H9 (cell line): ENCODE measurements at regions not wholly inside any gene's neighbourhood (a gene's known extent, or its start where the extent isn't known, plus 50 kb on each side); places are given as distances from the start of the nearest gene placed in this dataset.

Source experiments
- DNase-seq: peaks from one replicate; pipeline ENCODE4 v3.0.0-alpha.2; 2017
- H2AFZ ChIP-seq: one replicate; pipeline ENCODE4 v1.6.1; 2013; ENCODE audit warnings: mild to moderate bottlenecking, low read length, control low read depth, moderate library complexity
- H2AK5ac ChIP-seq: 2 replicates; pipeline ENCODE4 v1.6.1; 2013; ENCODE audit warnings: low read length, control low read depth, mixed read lengths; ENCODE audit not compliant: insufficient read length
- H2BK120ac ChIP-seq: one replicate; pipeline ENCODE4 v1.6.1; 2013; ENCODE audit warnings: low read depth, mild to moderate bottlenecking, low read length, control low read depth, inconsistent platforms; ENCODE audit not compliant: poor library complexity, severe bottlenecking
- H2BK12ac ChIP-seq: 2 replicates; pipeline ENCODE4 v1.6.1; 2013; ENCODE audit warnings: low read length, control low read depth, mixed read lengths, low read depth; ENCODE audit not compliant: insufficient read length
- H2BK15ac ChIP-seq: 2 replicates; pipeline ENCODE4 v1.6.1; 2013; ENCODE audit warnings: low read depth, low read length, control low read depth
- H2BK20ac ChIP-seq: one replicate; pipeline ENCODE4 v1.6.1; 2013; ENCODE audit warnings: low read depth, mild to moderate bottlenecking, low read length, control low read depth, inconsistent platforms; ENCODE audit not compliant: poor library complexity, severe bottlenecking
- H2BK5ac ChIP-seq: 2 replicates; pipeline ENCODE4 v1.6.1; 2013; ENCODE audit warnings: low read length, control low read depth, mixed read lengths; ENCODE audit not compliant: insufficient read length
- H3K14ac ChIP-seq: 2 replicates; pipeline ENCODE4 v1.6.1; 2013; ENCODE audit warnings: low read length, control low read depth; ENCODE audit not compliant: insufficient read depth
- H3K18ac ChIP-seq: 2 replicates; pipeline ENCODE4 v1.6.1; 2013; ENCODE audit warnings: low read depth, mild to moderate bottlenecking, mixed read lengths, low read length, control low read depth; ENCODE audit not compliant: insufficient read length
- H3K23ac ChIP-seq: 2 replicates; pipeline ENCODE4 v1.6.1; 2013; ENCODE audit warnings: low read length, control low read depth, mixed read lengths, low read depth; ENCODE audit not compliant: insufficient read length
- H3K23me2 ChIP-seq: 2 replicates; pipeline ENCODE4 v1.6.1; 2013; ENCODE audit warnings: low read depth, mild to moderate bottlenecking, mixed read lengths, low read length, control low read depth; ENCODE audit not compliant: insufficient read length, poor library complexity, severe bottlenecking
- H3K27ac ChIP-seq: 2 replicates; pipeline ENCODE4 v1.5.1; 2013; ENCODE audit warnings: low read length, control low read depth, mixed read lengths, low read depth; ENCODE audit not compliant: insufficient read length
- H3K27me3 ChIP-seq: 2 replicates; pipeline ENCODE4 v1.6.1; 2013; ENCODE audit warnings: low read length, control low read depth, inconsistent platforms; ENCODE audit not compliant: insufficient read depth
- H3K4ac ChIP-seq: 2 replicates; pipeline ENCODE4 v1.6.1; 2013; ENCODE audit warnings: low read depth, mild to moderate bottlenecking, control low read depth, inconsistent platforms, low read length, moderate library complexity
- H3K4me1 ChIP-seq: 2 replicates; pipeline ENCODE4 v1.6.1; 2013; ENCODE audit warnings: low read length, control low read depth, inconsistent platforms; ENCODE audit not compliant: insufficient read depth
- H3K4me2 ChIP-seq: 2 replicates; pipeline ENCODE4 v1.6.1; 2013; ENCODE audit warnings: low read length, control low read depth, mixed read lengths; ENCODE audit not compliant: insufficient read length, insufficient read depth
- H3K56ac ChIP-seq: 2 replicates; pipeline ENCODE4 v1.6.1; 2013; ENCODE audit warnings: low read depth, mild to moderate bottlenecking, mixed read lengths, low read length, control low read depth; ENCODE audit not compliant: insufficient read length
- H3K79me1 ChIP-seq: 2 replicates; pipeline ENCODE4 v1.6.1; 2013; ENCODE audit warnings: low read depth, mild to moderate bottlenecking, moderate library complexity, low read length, control low read depth, inconsistent platforms; ENCODE audit not compliant: insufficient read depth, poor library complexity, severe bottlenecking
- H3K79me2 ChIP-seq: 2 replicates; pipeline ENCODE4 v1.6.1; 2013; ENCODE audit warnings: low read length, control low read depth, inconsistent platforms; ENCODE audit not compliant: insufficient read depth
- H3K9ac ChIP-seq: 2 replicates; pipeline ENCODE4 v1.6.1; 2013; ENCODE audit warnings: low read length, control low read depth, mixed read lengths; ENCODE audit not compliant: insufficient read length; ENCODE audit errors: extremely low read depth
- H3K9me3 ChIP-seq: one replicate; pipeline ENCODE4 v1.6.1; 2013; ENCODE audit warnings: low read depth, low read length, inconsistent platforms; ENCODE audit not compliant: control insufficient read depth
- H3T11ph ChIP-seq: one replicate; pipeline ENCODE4 v1.6.1; 2013; ENCODE audit warnings: mild to moderate bottlenecking, low read length, control low read depth, inconsistent platforms
- H4K20me1 ChIP-seq: one replicate; pipeline ENCODE4 v1.6.1; 2013; ENCODE audit not compliant: control insufficient read depth, insufficient read length, insufficient read depth
- H4K5ac ChIP-seq: 2 replicates; pipeline ENCODE4 v1.6.1; 2013; ENCODE audit warnings: low read depth, mild to moderate bottlenecking, mixed read lengths, low read length, control low read depth; ENCODE audit not compliant: insufficient read length
- H4K8ac ChIP-seq: replicated peaks from 2 replicates; pipeline ENCODE4 v1.6.1; 2013; ENCODE audit warnings: low read length, control low read depth, mixed read lengths, low read depth; ENCODE audit not compliant: insufficient read length
- H4K91ac ChIP-seq: 2 replicates; pipeline ENCODE4 v1.6.1; 2013; ENCODE audit warnings: low read depth, mild to moderate bottlenecking, moderate library complexity, mixed read lengths, low read length, control low read depth; ENCODE audit not compliant: insufficient read length
- H3K27ac Mint-ChIP-seq, 3 experiments: 2 replicates in 2 of 3; 3 replicates in 1 of 3; pipeline ENCODE4 v1.8.0; 2020 to 2021; ENCODE audit warnings: mixed read lengths in 3 of 3, mild to moderate bottlenecking in 1 of 3, moderate library complexity in 1 of 3
- H3K27me3 Mint-ChIP-seq: 2 replicates; pipeline ENCODE4 v1.8.0; 2021; ENCODE audit warnings: low read depth, mild to moderate bottlenecking, moderate library complexity, mixed read lengths
- H3K36me3 Mint-ChIP-seq, 3 experiments: 2 replicates in 2 of 3; 3 replicates in 1 of 3; pipeline ENCODE4 v1.8.0; 2020 to 2021; ENCODE audit warnings: low read depth in 3 of 3, mixed read lengths in 3 of 3; ENCODE audit not compliant: insufficient read depth in 1 of 3
- H3K4me1 Mint-ChIP-seq, 2 experiments: 2 replicates each; pipeline ENCODE4 v1.8.0; 2020; ENCODE audit warnings: mixed read lengths in 2 of 2
- H3K4me3 Mint-ChIP-seq, 2 experiments: 2 replicates in 1 of 2; 3 replicates in 1 of 2; pipeline ENCODE4 v1.8.0; 2020 to 2021; ENCODE audit warnings: mild to moderate bottlenecking in 2 of 2, mixed read lengths in 2 of 2, moderate library complexity in 1 of 2
- H3K9me3 Mint-ChIP-seq, 2 experiments: 2 replicates in 1 of 2; 3 replicates in 1 of 2; pipeline ENCODE4 v1.8.0; 2020; ENCODE audit warnings: mild to moderate bottlenecking in 2 of 2, mixed read lengths in 2 of 2, moderate library complexity in 1 of 2
- WGBS: extraction: QIAGEN DNeasy Blood & Tissue Kit; methylation state at CpG from one replicate; pipeline ENCODE4 v1.1.7; 2013; ENCODE audit warnings: missing lambda C conversion rate, low lambda C conversion rate, mixed read lengths; ENCODE audit not compliant: insufficient read length; ENCODE audit errors: extremely low coverage; 5-methylcytosine and 5-hydroxymethylcytosine counted together
- TF ChIP-seq, protein P1 (sequence below): fragments of 200-600 bp; sonication (generic); conservative IDR thresholded peaks from 3 replicates; pipeline ENCODE4 v1.8.0; 2021; ENCODE audit warnings: antibody characterized with exemption, mild to moderate bottlenecking

DNA sequence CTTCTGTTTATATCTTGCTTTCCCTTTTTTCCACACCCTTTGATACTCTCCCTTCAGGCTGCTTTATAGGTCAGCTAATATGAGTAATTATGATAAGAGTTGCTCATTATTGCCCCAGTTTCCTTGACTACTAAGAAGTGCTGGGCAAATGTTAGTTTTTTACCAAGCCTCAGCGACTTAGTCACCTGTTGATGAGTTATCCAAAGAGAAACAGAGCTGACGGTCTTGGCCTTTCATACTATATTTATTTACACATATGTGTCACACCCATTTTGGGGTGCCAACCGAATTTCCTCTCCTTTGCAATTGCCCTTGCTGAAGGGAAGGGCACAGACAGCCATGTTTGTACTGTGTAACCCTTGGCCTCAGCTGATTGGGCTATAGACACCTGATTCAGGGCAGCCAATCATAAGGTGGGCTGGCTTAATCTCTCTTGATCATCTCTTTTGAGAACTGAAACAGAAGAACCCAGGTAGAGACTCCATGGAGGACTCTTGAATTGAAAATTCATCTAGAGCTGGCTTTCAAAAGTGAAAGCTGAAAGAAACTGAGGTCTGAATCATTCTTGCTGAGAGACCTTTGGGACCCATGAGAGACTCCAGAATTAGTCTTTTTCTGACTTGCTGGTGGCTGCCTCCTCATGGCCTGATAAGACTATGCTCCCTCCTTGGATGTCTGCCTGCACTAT lies 111.7 kb upstream of the RPS6KA3 start:
- no peak overlapping the region for H2BK20ac ChIP-seq
- H2AFZ ChIP-seq, result no peak overlapping the region
- H3K9me3 Mint-ChIP-seq, result peaks cover 46 to 52% of the 10 kb centered on the region in 2 experiments
- H4K5ac ChIP-seq, result no peak overlapping the region
- no peaks in the 10 kb centered on the region for H3K4me1 ChIP-seq
- H3K27me3 ChIP-seq, result no peaks in the 10 kb centered on the region
- no peak overlapping the region for H2BK15ac ChIP-seq
- TF ChIP-seq, protein P1, sequence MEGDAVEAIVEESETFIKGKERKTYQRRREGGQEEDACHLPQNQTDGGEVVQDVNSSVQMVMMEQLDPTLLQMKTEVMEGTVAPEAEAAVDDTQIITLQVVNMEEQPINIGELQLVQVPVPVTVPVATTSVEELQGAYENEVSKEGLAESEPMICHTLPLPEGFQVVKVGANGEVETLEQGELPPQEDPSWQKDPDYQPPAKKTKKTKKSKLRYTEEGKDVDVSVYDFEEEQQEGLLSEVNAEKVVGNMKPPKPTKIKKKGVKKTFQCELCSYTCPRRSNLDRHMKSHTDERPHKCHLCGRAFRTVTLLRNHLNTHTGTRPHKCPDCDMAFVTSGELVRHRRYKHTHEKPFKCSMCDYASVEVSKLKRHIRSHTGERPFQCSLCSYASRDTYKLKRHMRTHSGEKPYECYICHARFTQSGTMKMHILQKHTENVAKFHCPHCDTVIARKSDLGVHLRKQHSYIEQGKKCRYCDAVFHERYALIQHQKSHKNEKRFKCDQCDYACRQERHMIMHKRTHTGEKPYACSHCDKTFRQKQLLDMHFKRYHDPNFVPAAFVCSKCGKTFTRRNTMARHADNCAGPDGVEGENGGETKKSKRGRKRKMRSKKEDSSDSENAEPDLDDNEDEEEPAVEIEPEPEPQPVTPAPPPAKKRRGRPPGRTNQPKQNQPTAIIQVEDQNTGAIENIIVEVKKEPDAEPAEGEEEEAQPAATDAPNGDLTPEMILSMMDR, result no peak
- no peak overlapping the region for H3K23ac ChIP-seq
- no peak overlapping the region for H3K27ac ChIP-seq
- no peaks in the 10 kb centered on the region; the same call in 1 of the 2 replicates for H3K27me3 Mint-ChIP-seq
- H3K27ac Mint-ChIP-seq, result no peak overlapping the region
- H2BK5ac ChIP-seq, result no peak overlapping the region
- no peak overlapping the region for H3T11ph ChIP-seq
- no peak overlapping the region for H3K9ac ChIP-seq
- no peak overlapping the region for H3K4ac ChIP-seq
- H3K14ac ChIP-seq, result no peak overlapping the region
- no peak overlapping the region for H2BK12ac ChIP-seq
- peaks cover 0 to 3% (median 0%) of the 10 kb centered on the region in 3 experiments; a peak in 2 of 7 replicates for H3K36me3 Mint-ChIP-seq
- H3K23me2 ChIP-seq, result no peaks in the 10 kb centered on the region
- H2AK5ac ChIP-seq, result no peak overlapping the region
- no peak overlapping the region for H3K4me3 Mint-ChIP-seq
- H2BK120ac ChIP-seq, result no peak overlapping the region
- H3K56ac ChIP-seq, result no peak overlapping the region
- no peak overlapping the region for H3K18ac ChIP-seq
- H4K20me1 ChIP-seq, result no peaks in the 10 kb centered on the region
- H4K8ac ChIP-seq, result no peak overlapping the region
- no peaks in the 10 kb centered on the region for H3K4me1 Mint-ChIP-seq
- no peaks in the 10 kb centered on the region for H3K79me1 ChIP-seq
- WGBS, result no CpG with 5 or more reads among the region's 3 CpGs
- no peak for DNase-seq
- H3K9me3 ChIP-seq, result peaks cover 41% of the 10 kb centered on the region
- H3K79me2 ChIP-seq, result no peaks in the 10 kb centered on the region
- no peak overlapping the region for H4K91ac ChIP-seq
- no peak overlapping the region for H3K4me2 ChIP-seq
